GM12892 (cell line): ENCODE measurements at regions not wholly inside any gene's neighbourhood (a gene's known extent, or its start where the extent isn't known, plus 50 kb on each side); places are given as distances from the start of the nearest gene placed in this dataset.

Experiments used
- POLR2A ChIP-seq: IDR thresholded peaks from 2 replicates; pipeline ENCODE4 v1.6.1; 2011; ENCODE audit warnings: low read depth, low read length, control low read depth
- POLR2AphosphoS5 ChIP-seq: IDR thresholded peaks from 2 replicates; pipeline ENCODE4 v1.6.1; 2011; ENCODE audit warnings: low read depth, low read length, control low read depth
- TAF1 ChIP-seq: IDR thresholded peaks from 2 replicates; pipeline ENCODE4 v1.6.1; 2011; ENCODE audit warnings: low read depth, mild to moderate bottlenecking, control low read depth, low read length, borderline replicate concordance

- no peak for TF ChIP-seq POLR2AphosphoS5
- no peak for TF ChIP-seq POLR2A
- no peak for TF ChIP-seq TAF1
Observed at GRCh38 chr2:128783896-128784295, 465.2 kb upstream of the HS6ST1 start.
